K562 (cell line): ENCODE measurements at regions not wholly inside any gene's neighbourhood (a gene's known extent, or its start where the extent isn't known, plus 50 kb on each side); places are given as distances from the start of the nearest gene placed in this dataset.

ENCODE experiments used
- ATAC-seq: fragments of 200-7000 bp; cut with Tn5 transposase; 3 replicates; pipeline ENCODE4 v1.9.1; 2020; ENCODE audit warnings: moderate library complexity
- BruUV-seq: library from RNA; stranded (reverse); fragments of 400-500 nt; replicated peaks from 2 replicates; lab custom pipeline; 2021; lab: Mats Ljungman, UMichigan
- CTCF ChIA-PET: fragments of 300-600 bp; formaldehyde crosslinking; extraction: SDS; loops from one replicate; lab custom pipeline; 2021; ENCODE audit warnings: low intra/inter-chr PET ratio; lab: Yijun Ruan, JAX
- POLR2A ChIA-PET: fragments of 300-600, 350-650 bp; sonication (Branson Sonifier 250); formaldehyde crosslinking; extraction: SDS; loops from one replicate; lab custom pipeline; 2021; ENCODE audit warnings: antibody characterized with exemption, inconsistent platforms; lab: Yijun Ruan, JAX
- DNase-seq, 4 experiments: peaks; one replicate each; pipeline versions ENCODE4 v3.0.0 to v3.0.0-alpha.2; 2011 to 2018; ENCODE audit warnings: low spot score in 3 of 4, mixed read lengths in 3 of 4; ENCODE audit errors: extremely low read depth in 1 of 4
- FAIRE-seq: peaks from 2 replicates; lab custom pipeline; 2011; peaks lifted over from hg19 to GRCh38; lab: Jason Lieb, UNC
- H2AFZ ChIP-seq: 2 replicates; pipeline ENCODE4 v1.6.0; 2011; ENCODE audit warnings: low read depth, low read length, control low read depth, inconsistent platforms
- H3K27ac ChIP-seq: fragments of 200-600 bp; 3 replicates; pipeline ENCODE4 v1.8.0; 2011; ENCODE audit warnings: low read depth, mild to moderate bottlenecking, control low read depth, inconsistent platforms, low read length, moderate library complexity, mixed read lengths; ENCODE audit errors: extremely low read depth
- H3K27me3 ChIP-seq, 2 experiments: fragments of 300-600 bp in 1 of 2; 2 replicates in 1 of 2; 3 replicates in 1 of 2; pipeline versions ENCODE4 v1.6.0 to v1.8.0; 2011; ENCODE audit warnings: inconsistent platforms in 2 of 2, low read length in 2 of 2, mild to moderate bottlenecking in 1 of 2, mixed read lengths in 1 of 2, moderate library complexity in 1 of 2; ENCODE audit not compliant: control insufficient read depth in 2 of 2, insufficient read depth in 2 of 2
- H3K36me3 ChIP-seq: fragments of 300-600 bp; 3 replicates; pipeline ENCODE4 v1.8.0; 2011; ENCODE audit warnings: mild to moderate bottlenecking, low read length, inconsistent platforms; ENCODE audit not compliant: control insufficient read depth, insufficient read depth
- H3K4me1 ChIP-seq, 2 experiments: fragments of 200-600 bp in 1 of 2; replicated peaks in 1 of 2; 2 replicates in 1 of 2; 3 replicates in 1 of 2; pipeline versions ENCODE4 v1.5.1 to v1.8.0; 2011; ENCODE audit warnings: inconsistent platforms in 2 of 2, low read length in 2 of 2, mild to moderate bottlenecking in 1 of 2, mixed read lengths in 1 of 2, moderate library complexity in 1 of 2; ENCODE audit not compliant: control insufficient read depth in 2 of 2, insufficient read depth in 2 of 2
- H3K4me2 ChIP-seq: 2 replicates; pipeline ENCODE4 v1.6.1; 2011; ENCODE audit warnings: low read length, control low read depth, inconsistent platforms, mixed read lengths; ENCODE audit not compliant: insufficient read depth
- H3K4me3 ChIP-seq: fragments of 200-600 bp; sonication (generic), shearing (Covaris generic); 2 replicates; pipeline ENCODE4 v1.5.1; 2016; ENCODE audit warnings: control low read depth, inconsistent platforms
- H3K79me2 ChIP-seq: fragments of 200-600 bp; 3 replicates; pipeline ENCODE4 v1.8.0; 2011; ENCODE audit warnings: low read length, inconsistent platforms; ENCODE audit not compliant: control insufficient read depth, insufficient read depth
- H3K9ac ChIP-seq, 2 experiments: 2 replicates each; pipeline versions ENCODE4 v1.6.0 to v1.6.1; 2011; ENCODE audit warnings: low read depth in 2 of 2, low read length in 2 of 2, control low read depth in 1 of 2, inconsistent platforms in 1 of 2, mild to moderate bottlenecking in 1 of 2, mixed read lengths in 1 of 2; ENCODE audit not compliant: insufficient read depth in 1 of 2
- H3K9me1 ChIP-seq: one replicate; pipeline ENCODE4 v1.6.0; 2011; ENCODE audit warnings: inconsistent platforms, mild to moderate bottlenecking, low read length, moderate library complexity; ENCODE audit not compliant: control insufficient read depth, insufficient read depth
- H3K9me3 ChIP-seq: replicated peaks from 2 replicates; pipeline ENCODE4 v1.5.1; 2011; ENCODE audit warnings: low read depth, low read length, inconsistent platforms; ENCODE audit not compliant: control insufficient read depth, insufficient read depth
- H4K20me1 ChIP-seq: replicated peaks from 2 replicates; pipeline ENCODE4 v1.6.1; 2011; ENCODE audit warnings: low read length, inconsistent platforms, mixed read lengths; ENCODE audit not compliant: control insufficient read depth, insufficient read depth
- CBX2 ChIP-seq: fragments of 200-600 bp; sonication (generic); IDR thresholded peaks from one replicate; pipeline ENCODE4 v1.6.1; 2012; ENCODE audit warnings: mild to moderate bottlenecking, low read length, inconsistent platforms; ENCODE audit not compliant: insufficient read depth, poor library complexity, severe bottlenecking
- CREB1 ChIP-seq, 2 experiments: sonication (generic) in 1 of 2; formaldehyde crosslinking in 1 of 2; IDR thresholded peaks; 2 replicates each; pipeline versions ENCODE4 v1.6.1 to v1.8.0; 2012 to 2022; ENCODE audit warnings: inconsistent platforms in 1 of 2, mild to moderate bottlenecking in 1 of 2, missing genetic modification reagents in 1 of 2, moderate library complexity in 1 of 2
- FUS ChIP-seq: fragments of 200-400 bp; formaldehyde crosslinking; optimal IDR thresholded peaks from 2 replicates; pipeline ENCODE3; 2017; ENCODE audit warnings: low read depth, low read length
- HCFC1 ChIP-seq: IDR thresholded peaks from 2 replicates; pipeline ENCODE4 v1.6.1; 2012; ENCODE audit warnings: low read depth, low read length, improper control_type of control experiment
- MEF2A ChIP-seq: IDR thresholded peaks from 2 replicates; pipeline ENCODE4 v1.6.1; 2011; ENCODE audit warnings: low read depth, mild to moderate bottlenecking, low read length, moderate library complexity; ENCODE audit not compliant: control insufficient read depth
- SMAD1 ChIP-seq: fragments of 150-350 bp; IDR thresholded peaks from 2 replicates; pipeline ENCODE4 v1.6.1; 2014; ENCODE audit warnings: low read length, low read depth; ENCODE audit not compliant: partially characterized antibody
- SMC3 ChIP-seq: conservative IDR thresholded peaks from 2 replicates; pipeline ENCODE4 v1.6.1; 2011; ENCODE audit warnings: low read depth, low read length, improper control_type of control experiment; ENCODE audit not compliant: insufficient read depth
- SRSF9 ChIP-seq: fragments of 200-400 bp; formaldehyde crosslinking; IDR thresholded peaks from 2 replicates; pipeline ENCODE4 v1.6.1; 2017; ENCODE audit warnings: low read depth, low read length, borderline replicate concordance
- ZBTB49 ChIP-seq: sonication (generic); formaldehyde crosslinking; IDR thresholded peaks from 2 replicates; pipeline ENCODE4 v1.8.0; 2022; ENCODE audit warnings: missing genetic modification reagents, mild to moderate bottlenecking, borderline replicate concordance
- WGBS: fragments of 100-300 bp; shearing (Covaris generic); methylation state at CpG from one replicate; pipeline ENCODE4 v1.1.6; 2016; ENCODE audit warnings: low coverage, mixed read lengths; ENCODE audit not compliant: insufficient coverage; ENCODE audit errors: missing lambda C conversion rate; 5-methylcytosine and 5-hydroxymethylcytosine counted together
- in situ Hi-C: fragments of 300-500 bp; cut with MboI; formaldehyde crosslinking; loops from 4 replicates; pipeline ENCODE4 v1.15.0; 2018; ENCODE audit warnings: inconsistent platforms, mixed read lengths
- intact Hi-C: fragments of 100-400 bp; cut with micrococcal nuclease; formaldehyde crosslinking; loops from 2 replicates; pipeline ENCODE4 v1.14.2; 2022

- ChIA-PET POLR2A (interaction anchor here (0.6 kb wide), 1 partner anchor 295 kb away, joined by 3 read pairs; no protein-coding TSS in a partner anchor), CTCF (no interaction called here)
- Histone ChIP-seq H3K4me2 (no peak overlapping the region), H3K36me3 (no peaks in the 10 kb centered on the region), H4K20me1 (no peaks in the 10 kb centered on the region), H3K9me3 (no peaks in the 10 kb centered on the region), H2AFZ (no peak overlapping the region), H3K9me1 (no peaks in the 10 kb centered on the region), H3K27ac (no peak overlapping the region), H3K27me3 (no peaks in the 10 kb centered on the region), H3K79me2 (no peaks in the 10 kb centered on the region), H3K9ac (no peak overlapping the region), H3K4me3 (no peak overlapping the region), H3K4me1 (no peaks in the 10 kb centered on the region)
- TF ChIP-seq MEF2A: no peak
- TF ChIP-seq CREB1 (IDR thresholded peaks at IDR 0.05): no peak
- TF ChIP-seq CREB1 (CRISPR knock-in tag; IDR thresholded peaks at IDR 0.05): no peak
- TF ChIP-seq SRSF9: no peak
- no peak for TF ChIP-seq ZBTB49 (CRISPR knock-in tag)
- no peak for TF ChIP-seq SMC3
- no peak for TF ChIP-seq FUS
- TF ChIP-seq CBX2: no peak
- no peak for TF ChIP-seq HCFC1
- TF ChIP-seq SMAD1: no peak
- intact Hi-C loops (no loop called here), in situ Hi-C loops (no loop called here)
- 0% methylated on average over 4 of the region's 4 CpGs for WGBS
- no TSS peak for BruUV-seq
- no peak for ATAC-seq
- no peak for FAIRE-seq
- no peak for DNase-seq
These were observed 67.1 kb upstream of the CCBE1 start for GRCh38 chr18:59764281-59764680.
